Activated CD8-positive, alpha-beta memory T cell treated with anti-CD3 and anti-CD28 coated beads, Interleukin-2, amount 10 ng/mL, durations not matched to agents 7 days and 5 days (primary cell): ENCODE measurements at regions not wholly inside any gene's neighbourhood (a gene's known extent, or its start where the extent isn't known, plus 50 kb on each side); places are given as distances from the start of the nearest gene placed in this dataset.

Source experiments
- ATAC-seq: fragments of 150-1000 bp; cut with Tn5 transposase; one replicate; pipeline ENCODE4 v1.10.0; 2021; ENCODE audit warnings: moderate library complexity
- CTCF ChIA-PET: fragments of 350-600 bp; sonication (Branson Sonifier 250); formaldehyde crosslinking; loops from one replicate; lab custom pipeline; 2021; ENCODE audit warnings: antibody characterized with exemption; lab: Charles Lee
- DNase-seq: peaks from one replicate; pipeline ENCODE4 v3.0.0-alpha.2; 2020
- H3K27ac Mint-ChIP-seq: one replicate; pipeline ENCODE4 v1.8.0; 2021; ENCODE audit warnings: mild to moderate bottlenecking, mixed read lengths
- H3K27me3 Mint-ChIP-seq: one replicate; pipeline ENCODE4 v1.8.0; 2021; ENCODE audit warnings: mixed read lengths
- H3K36me3 Mint-ChIP-seq: one replicate; pipeline ENCODE4 v1.8.0; 2021; ENCODE audit warnings: mild to moderate bottlenecking, mixed read lengths
- H3K4me1 Mint-ChIP-seq: one replicate; pipeline ENCODE4 v1.8.0; 2021; ENCODE audit warnings: mixed read lengths
- H3K4me3 Mint-ChIP-seq: one replicate; pipeline ENCODE4 v1.8.0; 2021; ENCODE audit warnings: mild to moderate bottlenecking, moderate library complexity, mixed read lengths
- H3K9me3 Mint-ChIP-seq: one replicate; pipeline ENCODE4 v1.8.0; 2022; ENCODE audit warnings: low read depth, mixed read lengths

GRCh38 chr20:50272724-50273446, 82.3 kb downstream of the CEBPB start:
- no peak overlapping the region for H3K4me3 Mint-ChIP-seq
- no peak for DNase-seq
- no peaks in the 10 kb centered on the region for H3K36me3 Mint-ChIP-seq
- H3K27ac Mint-ChIP-seq = no peak overlapping the region
- no peaks in the 10 kb centered on the region for H3K9me3 Mint-ChIP-seq
- H3K4me1 Mint-ChIP-seq = peaks cover 11% of the 10 kb centered on the region
- ATAC-seq = no peak
- CTCF ChIA-PET = interaction anchor here (0.8 kb wide), 1 partner anchor 11 kb away, joined by 3 read pairs; no protein-coding TSS in a partner anchor
- H3K27me3 Mint-ChIP-seq = peaks cover 24% of the 10 kb centered on the region

- Mint-ChIP-seq H3K4me1 (peaks cover 11% of the 10 kb centered on the region), H3K4me3 (no peak overlapping the region), H3K27ac (no peak overlapping the region), H3K9me3 (no peaks in the 10 kb centered on the region), H3K36me3 (no peaks in the 10 kb centered on the region), H3K27me3 (peaks cover 24% of the 10 kb centered on the region)
- ATAC-seq (no peak), DNase-seq (no peak)
- CTCF ChIA-PET = no interaction called here
Measured at GRCh38 chr20:50273601-50274491, 83.2 kb downstream of the CEBPB start.

- CTCF ChIA-PET = interaction anchor here (1.0 kb wide), 1 partner anchor 10 kb away, joined by 4 read pairs; no protein-coding TSS in a partner anchor
- no peak for ATAC-seq
- Mint-ChIP-seq H3K9me3 (no peaks in the 10 kb centered on the region), H3K4me3 (no peak overlapping the region), H3K27me3 (peaks cover 18% of the 10 kb centered on the region), H3K27ac (no peak overlapping the region), H3K4me1 (peaks cover 11% of the 10 kb centered on the region), H3K36me3 (no peaks in the 10 kb centered on the region)
- no peak for DNase-seq
Measured at GRCh38 chr20:50274570-50275430, 84.2 kb downstream of the CEBPB start.

GRCh38 chr20:50276119-50277063, 85.8 kb downstream of the CEBPB start:
- H3K4me3 Mint-ChIP-seq = no peak overlapping the region
- ATAC-seq (no peak), DNase-seq (no peak)
- peak overlapping the region; percentile 30 for H3K27ac Mint-ChIP-seq
- H3K27me3 Mint-ChIP-seq = peaks cover 8% of the 10 kb centered on the region
- H3K36me3 Mint-ChIP-seq = no peaks in the 10 kb centered on the region
- H3K9me3 Mint-ChIP-seq = no peaks in the 10 kb centered on the region
- H3K4me1 Mint-ChIP-seq = peaks cover 2% of the 10 kb centered on the region
- CTCF ChIA-PET = interaction anchor here (1.0 kb wide), 1 partner anchor 9 kb away, joined by 4 read pairs; no protein-coding TSS in a partner anchor

- CTCF ChIA-PET = no interaction called here
Measured at GRCh38 chr20:50277064-50277415, 86.4 kb downstream of the CEBPB start.

GRCh38 chr20:50277460-50278376, 87.1 kb downstream of the CEBPB start:
- no peak overlapping the region for H3K4me3 Mint-ChIP-seq
- peaks cover 7% of the 10 kb centered on the region for H3K27me3 Mint-ChIP-seq
- H3K9me3 Mint-ChIP-seq = no peaks in the 10 kb centered on the region
- no peak for ATAC-seq
- peaks cover 2% of the 10 kb centered on the region for H3K4me1 Mint-ChIP-seq
- no peaks in the 10 kb centered on the region for H3K36me3 Mint-ChIP-seq
- CTCF ChIA-PET = no interaction called here
- DNase-seq = no peak
- no peak overlapping the region for H3K27ac Mint-ChIP-seq

More at GRCh38 chr20:50277064-50277415, 86.4 kb downstream of the CEBPB start:
- ATAC-seq (no peak), DNase-seq (no peak)
- H3K36me3 Mint-ChIP-seq = no peaks in the 10 kb centered on the region
- no peak overlapping the region for H3K27ac Mint-ChIP-seq
- no peak overlapping the region for H3K4me3 Mint-ChIP-seq
- H3K9me3 Mint-ChIP-seq = no peaks in the 10 kb centered on the region
- H3K27me3 Mint-ChIP-seq = peaks cover 5% of the 10 kb centered on the region
- no peaks in the 10 kb centered on the region for H3K4me1 Mint-ChIP-seq

GRCh38 chr20:50278377-50278683, 87.7 kb downstream of the CEBPB start:
- CTCF ChIA-PET = no interaction called here

GRCh38 chr20:50278684-50279531, 88.3 kb downstream of the CEBPB start:
- CTCF ChIA-PET = no interaction called here
- DNase-seq (no peak), ATAC-seq (no peak)
- Mint-ChIP-seq H3K27me3 (peaks cover 9% of the 10 kb centered on the region), H3K4me3 (no peak overlapping the region), H3K4me1 (peaks cover 10% of the 10 kb centered on the region), H3K27ac (no peak overlapping the region), H3K9me3 (no peaks in the 10 kb centered on the region), H3K36me3 (no peaks in the 10 kb centered on the region)

More at GRCh38 chr20:50278377-50278683, 87.7 kb downstream of the CEBPB start:
- ATAC-seq (no peak), DNase-seq (no peak)
- no peaks in the 10 kb centered on the region for H3K9me3 Mint-ChIP-seq
- no peaks in the 10 kb centered on the region for H3K36me3 Mint-ChIP-seq
- peaks cover 8% of the 10 kb centered on the region for H3K4me1 Mint-ChIP-seq
- no peak overlapping the region for H3K4me3 Mint-ChIP-seq
- peaks cover 9% of the 10 kb centered on the region for H3K27me3 Mint-ChIP-seq
- H3K27ac Mint-ChIP-seq = no peak overlapping the region

GRCh38 chr20:50279988-50280850, 89.6 kb downstream of the CEBPB start:
- DNase-seq (no peak), ATAC-seq (no peak)
- H3K27ac Mint-ChIP-seq = no peak overlapping the region
- peaks cover 9% of the 10 kb centered on the region for H3K27me3 Mint-ChIP-seq
- H3K4me1 Mint-ChIP-seq = peaks cover 23% of the 10 kb centered on the region
- no peaks in the 10 kb centered on the region for H3K36me3 Mint-ChIP-seq
- no peak overlapping the region for H3K4me3 Mint-ChIP-seq
- no peaks in the 10 kb centered on the region for H3K9me3 Mint-ChIP-seq
- CTCF ChIA-PET = interaction anchor here (0.6 kb wide), 1 partner anchor 583 kb away, joined by 5 read pairs; no protein-coding TSS in a partner anchor

- DNase-seq = no peak
- H3K9me3 Mint-ChIP-seq = no peaks in the 10 kb centered on the region
Measured at GRCh38 chr20:50280851-50281655, 90.4 kb downstream of the CEBPB start.

More at GRCh38 chr20:50280851-50281655, 90.4 kb downstream of the CEBPB start:
- peaks cover 29% of the 10 kb centered on the region for H3K4me1 Mint-ChIP-seq
- H3K27me3 Mint-ChIP-seq = peaks cover 9% of the 10 kb centered on the region
- H3K27ac Mint-ChIP-seq = no peak overlapping the region
- CTCF ChIA-PET = no interaction called here
- no peaks in the 10 kb centered on the region for H3K36me3 Mint-ChIP-seq
- ATAC-seq = no peak
- no peak overlapping the region for H3K4me3 Mint-ChIP-seq
